Spleen (tissue), 11 donors: ENCODE measurements at regions not wholly inside any gene's neighbourhood (a gene's known extent, or its start where the extent isn't known, plus 50 kb on each side); places are given as distances from the start of the nearest gene placed in this dataset.

ENCODE experiments used
- DNase-seq: peaks from one replicate; pipeline ENCODE4 v3.0.0-alpha.2; 2020
- H3K27ac ChIP-seq, 8 donors: fragments of 200-600 bp; sonication (generic) in 7 of 8; 1 replicate in 4 of 8; 2 replicates in 4 of 8; pipeline versions ENCODE4 v1.5.0 to v1.8.0; 2016 to 2021; ENCODE audit warnings: inconsistent platforms in 4 of 8, mild to moderate bottlenecking in 4 of 8, moderate library complexity in 1 of 8
- H3K27me3 ChIP-seq, 7 donors: fragments of 200-600 bp; sonication (generic) in 6 of 7; replicated peaks in 1 of 7; 1 replicate in 4 of 7; 2 replicates in 3 of 7; pipeline versions ENCODE4 v1.5.0 to v1.8.0; 2016 to 2021; ENCODE audit warnings: inconsistent platforms in 3 of 7, mild to moderate bottlenecking in 1 of 7
- H3K36me3 ChIP-seq, 6 donors: fragments of 200-600 bp; sonication (generic) in 5 of 6; 1 replicate in 4 of 6; 2 replicates in 2 of 6; pipeline versions ENCODE4 v1.5.0 to v1.8.0; 2016 to 2021; ENCODE audit warnings: inconsistent platforms in 2 of 6
- H3K4me1 ChIP-seq, 6 donors: fragments of 200-600 bp; sonication (generic) in 5 of 6; 1 replicate in 3 of 6; 2 replicates in 3 of 6; pipeline versions ENCODE4 v1.5.0 to v1.8.0; 2016 to 2021; ENCODE audit warnings: inconsistent platforms in 3 of 6
- H3K4me3 ChIP-seq, 8 donors: fragments of 200-600 bp; sonication (generic) in 7 of 8; 1 replicate in 4 of 8; 2 replicates in 4 of 8; pipeline versions ENCODE4 v1.5.0 to v1.8.0; 2016 to 2021; ENCODE audit warnings: inconsistent platforms in 4 of 8, mild to moderate bottlenecking in 4 of 8, moderate library complexity in 2 of 8
- H3K9me3 ChIP-seq, 8 donors: fragments of 200-600 bp; sonication (generic) in 7 of 8; 1 replicate in 4 of 8; 2 replicates in 4 of 8; pipeline versions ENCODE4 v1.5.0 to v1.8.0; 2016 to 2021; ENCODE audit warnings: inconsistent platforms in 4 of 8
- POLR2A ChIP-seq, 3 donors: fragments of 450-650 bp; IDR thresholded peaks; one replicate each; pipeline ENCODE4 v1.5.1; 2017; ENCODE audit warnings: antibody characterized with exemption in 3 of 3, mild to moderate bottlenecking in 1 of 3
- POLR2AphosphoS5 ChIP-seq, 3 donors: sonication (generic); formaldehyde crosslinking; IDR thresholded peaks; one replicate each; pipeline ENCODE4 v1.5.1; 2017; ENCODE audit warnings: antibody characterized with exemption in 3 of 3
- WGBS, 5 donors: extraction: QIAGEN DNeasy Blood & Tissue Kit in 3 of 5; methylation state at CpG; one replicate each; pipeline versions ENCODE4 v1.1.5 to v1.1.7; 2013 to 2018; 5-methylcytosine and 5-hydroxymethylcytosine counted together
- intact Hi-C: fragments of 100-400 bp; cut with DNase I; formaldehyde crosslinking; loops from one replicate; pipeline ENCODE4 v1.15.0; 2023; ENCODE audit warnings: low total_unique reads
- TF ChIP-seq, protein P1 (sequence below), 11 experiments: fragments of 200-600 bp in 7 of 11; fragments of 450-650 bp in 4 of 11; sonication (generic) in 4 of 11; IDR thresholded peaks in 8 of 11; conservative IDR thresholded peaks in 3 of 11; 1 replicate in 7 of 11; 2 replicates in 4 of 11; pipeline versions ENCODE4 v1.4.0 to v1.8.0; 2016 to 2021; ENCODE audit warnings: antibody characterized with exemption in 11 of 11, inconsistent platforms in 4 of 11, mild to moderate bottlenecking in 1 of 11
- donor health status: healthy with polysubstance abuse.
- donor health status: DM: no; HTN: no; CAD: no; lungs with moderate emphysema.
- donor health status: DM: no; HTN: no; CAD: no.
- donor health status: Bipolar disorder and iron deficiency.
- donor health status: healthy.
- donor health status: DM: no; HTN: no; CAD: no.
- donor health status: DM: yes; HTN: yes; CAD: no.

DNA sequence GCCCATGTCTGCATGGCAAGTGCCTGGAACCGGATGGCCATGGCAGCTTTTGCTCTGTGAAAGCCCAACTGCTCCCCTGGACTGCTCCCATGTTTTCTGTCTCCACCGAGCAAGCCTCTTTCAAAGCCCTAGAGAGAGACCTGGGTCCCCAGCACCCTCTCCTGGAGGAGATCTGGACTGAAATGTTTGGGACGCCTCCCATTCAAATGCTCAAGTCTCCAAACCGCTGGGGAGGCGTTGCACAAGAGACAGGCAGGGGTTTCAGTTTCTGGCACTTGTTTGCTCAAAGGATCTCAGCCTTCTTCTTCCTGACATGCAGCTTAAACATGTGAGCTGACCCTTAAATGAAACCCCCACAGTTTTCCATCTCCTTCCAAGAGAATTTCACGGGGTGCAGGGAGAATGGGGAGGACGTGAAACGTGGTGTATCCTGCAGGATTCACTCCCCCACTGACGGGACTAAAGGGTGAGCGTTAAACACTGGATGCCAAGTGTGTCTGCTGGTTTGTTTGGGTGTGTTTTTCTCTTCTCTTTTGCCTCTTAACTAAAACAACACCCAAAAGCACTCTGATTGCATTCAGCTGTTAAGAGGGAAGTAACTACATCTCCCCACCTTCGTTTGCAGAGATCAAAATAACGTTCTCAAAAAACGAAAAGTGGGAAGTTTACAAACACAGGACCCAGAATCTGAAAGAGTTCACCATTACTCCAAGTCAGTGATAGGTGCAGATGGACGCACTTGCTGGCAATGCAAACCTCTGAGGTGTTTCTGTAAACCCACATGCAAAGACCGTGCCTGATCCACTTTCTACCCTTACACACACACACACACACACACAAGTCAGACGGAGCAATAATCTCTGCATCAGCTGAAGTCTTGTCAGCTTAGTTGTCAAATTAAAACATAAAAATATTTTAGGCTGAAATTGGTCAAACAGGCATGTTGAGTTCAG is 256.9 kb downstream of the C16orf95 start:
- intact Hi-C loops = no loop called here
- 19 to 56% (median 44%) methylated on average over 16 of the region's 16 CpGs for WGBS, 5 donors
- H3K27ac ChIP-seq = peak overlapping the region in 3 of 8 donors; percentile 19 to 65 (median 37)

DNA sequence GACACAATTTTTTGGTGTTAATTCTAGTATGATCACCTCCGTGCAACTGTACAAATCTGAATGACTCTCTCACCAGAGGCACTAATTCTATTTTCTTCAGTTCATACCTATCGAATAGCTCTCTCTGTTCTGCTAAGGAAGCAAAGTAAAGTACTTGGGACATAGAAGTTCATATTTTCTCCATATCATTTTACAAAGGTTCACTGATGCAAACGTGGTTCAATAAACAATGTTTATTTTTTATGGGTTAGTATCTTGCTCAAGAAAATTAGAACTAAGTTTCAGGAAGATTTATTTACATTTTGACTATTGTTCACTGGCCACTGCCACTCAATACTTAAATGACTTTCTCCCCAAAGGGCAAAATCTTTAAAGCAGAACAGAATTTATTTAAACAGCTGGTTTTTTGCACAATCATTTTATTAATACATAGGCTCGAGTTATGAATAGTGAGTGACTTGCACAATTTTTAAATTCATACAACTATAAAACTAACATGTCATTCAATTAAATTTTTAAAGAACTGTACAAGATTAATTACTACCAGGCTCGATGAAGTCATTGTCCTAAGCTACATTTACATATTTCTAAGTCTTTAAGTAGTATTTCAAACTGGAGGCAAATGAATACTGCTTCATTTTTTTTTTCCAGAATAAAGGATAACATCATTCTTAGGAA is 255.8 kb downstream of the C16orf95 start:
- TF ChIP-seq POLR2A (IDR thresholded peaks at IDR 0.05) (no peak), POLR2AphosphoS5 (IDR thresholded peaks at IDR 0.05) (no peak)
- TF ChIP-seq, protein P1, sequence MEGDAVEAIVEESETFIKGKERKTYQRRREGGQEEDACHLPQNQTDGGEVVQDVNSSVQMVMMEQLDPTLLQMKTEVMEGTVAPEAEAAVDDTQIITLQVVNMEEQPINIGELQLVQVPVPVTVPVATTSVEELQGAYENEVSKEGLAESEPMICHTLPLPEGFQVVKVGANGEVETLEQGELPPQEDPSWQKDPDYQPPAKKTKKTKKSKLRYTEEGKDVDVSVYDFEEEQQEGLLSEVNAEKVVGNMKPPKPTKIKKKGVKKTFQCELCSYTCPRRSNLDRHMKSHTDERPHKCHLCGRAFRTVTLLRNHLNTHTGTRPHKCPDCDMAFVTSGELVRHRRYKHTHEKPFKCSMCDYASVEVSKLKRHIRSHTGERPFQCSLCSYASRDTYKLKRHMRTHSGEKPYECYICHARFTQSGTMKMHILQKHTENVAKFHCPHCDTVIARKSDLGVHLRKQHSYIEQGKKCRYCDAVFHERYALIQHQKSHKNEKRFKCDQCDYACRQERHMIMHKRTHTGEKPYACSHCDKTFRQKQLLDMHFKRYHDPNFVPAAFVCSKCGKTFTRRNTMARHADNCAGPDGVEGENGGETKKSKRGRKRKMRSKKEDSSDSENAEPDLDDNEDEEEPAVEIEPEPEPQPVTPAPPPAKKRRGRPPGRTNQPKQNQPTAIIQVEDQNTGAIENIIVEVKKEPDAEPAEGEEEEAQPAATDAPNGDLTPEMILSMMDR (IDR thresholded peaks at IDR 0.05 in 8 of 11, conservative IDR thresholded peaks at IDR 0.05 in 3 of 11) = no peak
- H3K4me3 ChIP-seq = no peak overlapping the region
- H3K36me3 ChIP-seq = no peaks in the 10 kb centered on the region
- H3K4me1 ChIP-seq = peaks cover 0 to 47% (median 16%) of the 10 kb centered on the region in 6 donors
- intact Hi-C loops = no loop called here
- WGBS, 5 donors = 53 to 66% (median 58%) methylated on average over 5 of the region's 5 CpGs
- peaks cover 0 to 69% (median 14%) of the 10 kb centered on the region in 7 donors for H3K27me3 ChIP-seq
- H3K9me3 ChIP-seq = no peaks in the 10 kb centered on the region
- no peak overlapping the region for H3K27ac ChIP-seq
- no peak for DNase-seq

More for the DNA sequence above, 256.9 kb downstream of the C16orf95 start:
- Histone ChIP-seq H3K4me1 (peaks cover 0 to 36% (median 13%) of the 10 kb centered on the region in 6 donors), H3K27me3 (peaks cover 0 to 66% (median 10%) of the 10 kb centered on the region in 7 donors), H3K9me3 (no peaks in the 10 kb centered on the region), H3K4me3 (peak overlapping the region in 3 of 8 donors; percentile 6 to 50 (median 8)), H3K36me3 (no peaks in the 10 kb centered on the region)
- TF ChIP-seq POLR2A (IDR thresholded peaks at IDR 0.05) (no peak), POLR2AphosphoS5 (IDR thresholded peaks at IDR 0.05) (no peak)
- TF ChIP-seq, protein P1 (IDR thresholded peaks at IDR 0.05 in 8 of 11, conservative IDR thresholded peaks at IDR 0.05 in 3 of 11) = no peak
- DNase-seq = no peak

DNA sequence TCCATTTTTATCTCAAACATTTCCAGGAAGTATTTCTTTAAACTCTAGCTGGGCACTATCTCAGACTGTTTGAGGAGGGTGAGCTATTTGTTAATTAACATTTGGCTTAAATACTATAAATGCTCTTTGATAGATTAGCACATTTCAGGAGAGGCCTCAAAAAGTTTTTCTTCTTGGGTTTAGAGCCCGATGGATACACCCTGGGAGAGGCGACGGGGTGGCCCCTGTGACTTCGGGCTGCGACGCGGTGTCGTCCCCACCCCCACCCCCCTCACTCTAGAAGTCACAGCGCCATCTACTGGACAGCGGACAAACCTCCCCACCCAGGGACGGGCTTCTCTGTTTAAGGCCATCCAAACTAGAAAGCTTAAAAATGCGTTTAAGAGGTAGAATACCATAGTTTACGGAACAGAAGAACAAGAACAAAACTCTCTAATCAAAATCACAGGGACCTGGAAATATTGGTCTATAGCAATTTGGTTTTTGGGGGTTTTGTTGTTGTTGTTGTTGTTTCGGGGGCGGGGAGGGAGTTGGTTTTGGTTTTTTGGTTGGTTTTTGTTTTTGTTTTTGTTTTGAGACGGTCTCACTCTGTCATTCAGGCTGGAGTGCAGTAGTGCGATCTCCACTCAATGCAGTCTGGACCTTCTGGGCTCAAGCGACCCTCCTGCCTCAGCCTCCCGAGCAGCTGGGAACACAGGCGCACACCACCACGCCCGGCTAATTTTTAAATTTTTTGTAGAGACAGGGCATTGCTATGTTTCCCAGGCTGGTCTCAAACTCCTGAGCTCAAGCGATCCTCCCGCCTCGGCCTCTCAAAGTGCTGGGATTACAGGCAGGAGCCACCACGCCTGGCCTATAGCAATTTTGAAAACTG is 254.4 kb downstream of the C16orf95 start:
- 44 to 48% (median 45%) methylated on average over 26 of the region's 26 CpGs for WGBS, 5 donors
- TF ChIP-seq POLR2A (IDR thresholded peaks at IDR 0.05) = no peak
- no peak for TF ChIP-seq POLR2AphosphoS5 (IDR thresholded peaks at IDR 0.05)
- TF ChIP-seq, protein P1 (IDR thresholded peaks at IDR 0.05 in 8 of 11, conservative IDR thresholded peaks at IDR 0.05 in 3 of 11) = peak; percentile 46 to 81 (median 65)
- Histone ChIP-seq H3K4me3 (no peak overlapping the region), H3K27me3 (peaks cover 0 to 68% (median 14%) of the 10 kb centered on the region in 7 donors), H3K36me3 (no peaks in the 10 kb centered on the region), H3K9me3 (no peaks in the 10 kb centered on the region), H3K4me1 (peaks cover 0 to 47% (median 16%) of the 10 kb centered on the region in 6 donors), H3K27ac (no peak overlapping the region)
- intact Hi-C loops = loop anchor here (2.0 kb wide), 1 partner anchor 500 kb away; no protein-coding TSS in a partner anchor
- DNase-seq = no peak
